ENCODE measurements at regions not wholly inside any gene's neighbourhood (a gene's known extent, or its start where the extent isn't known, plus 50 kb on each side); places are given as distances from the start of the nearest gene placed in this dataset.
"Not testable (repeated sequence)": the region's sequence is repeated elsewhere in the genome, so short reads cannot be mapped to it uniquely, and the experiment has no call there.

- not testable (repeated sequence) for TF ChIP-seq CTCF (conservative IDR thresholded peaks at IDR 0.05; ENCODE audit: low read depth, low read length); EZH2phosphoT487 (IDR thresholded peaks at IDR 0.05; ENCODE audit: borderline replicate concordance, low read length)
Observed at GRCh38 chr7:1620176-1620575, 49.9 kb upstream of the ELFN1 start.
